ENCODE measurements at regions not wholly inside any gene's neighbourhood (a gene's known extent, or its start where the extent isn't known, plus 50 kb on each side); places are given as distances from the start of the nearest gene placed in this dataset.

- DNase-seq: no peak
Measured at GRCh38 chr5:34487956-34488355, 168.2 kb upstream of the RAI14 start.

- no peak for DNase-seq
Measured at GRCh38 chr5:34488984-34489383, 167.1 kb upstream of the RAI14 start.

DNA sequence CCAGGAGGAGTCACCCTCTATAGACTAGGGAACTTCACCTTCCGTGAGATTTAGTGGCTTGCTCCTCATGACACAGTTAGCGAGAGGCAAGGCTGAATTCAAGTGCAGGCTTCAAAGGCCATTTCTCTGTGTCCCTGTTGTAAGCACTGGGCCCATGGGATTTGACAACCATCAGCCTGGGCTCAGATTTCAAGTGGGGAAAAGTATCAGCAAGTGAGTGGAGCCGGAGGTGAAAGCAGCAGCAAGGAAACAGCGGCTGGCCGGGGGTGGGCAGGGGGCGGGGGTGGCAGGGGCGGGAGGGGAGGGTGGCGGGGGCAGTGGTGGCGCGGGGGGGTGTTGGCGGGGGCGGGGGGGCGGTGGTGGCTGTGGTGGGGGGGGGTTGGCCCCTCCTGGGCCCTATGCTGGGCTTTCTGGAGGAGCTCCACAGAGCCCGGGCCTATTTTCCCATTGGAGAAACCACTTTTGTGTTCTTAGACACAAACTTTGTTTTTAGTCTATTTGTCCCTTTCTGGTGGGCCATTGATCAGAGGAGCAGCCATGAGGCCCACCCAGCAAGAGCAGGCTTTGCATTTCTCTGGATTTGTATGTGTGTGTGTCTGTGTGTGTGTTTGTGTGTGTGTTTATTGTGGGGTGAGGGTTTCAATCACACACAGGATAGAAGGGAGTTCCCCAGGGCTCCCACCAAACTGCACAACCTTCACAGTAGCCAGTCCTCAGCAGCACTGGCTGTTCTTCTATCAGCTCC lies 165.4 kb upstream of the RAI14 start:
- DNase-seq: no peak

DNA sequence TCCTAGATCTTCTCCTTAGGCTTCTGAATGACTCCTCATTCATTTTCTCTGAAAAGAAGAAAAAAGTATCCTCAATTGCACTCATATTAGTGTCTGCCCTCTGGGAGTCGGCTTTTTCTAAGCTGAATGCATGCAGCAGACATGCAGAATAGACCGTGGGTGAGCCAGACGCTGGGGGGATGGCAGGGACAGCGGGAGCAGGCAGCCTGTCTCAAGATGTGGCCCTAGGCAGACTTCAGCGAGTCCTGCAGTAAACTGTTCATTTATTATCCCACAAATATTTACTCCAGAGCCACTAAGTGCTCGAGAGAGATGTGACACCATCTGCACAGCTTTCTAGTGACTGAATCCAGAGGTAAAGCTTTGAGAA lies 164.9 kb upstream of the RAI14 start:
- DNase-seq: no peak

- DNase-seq: no peak
Measured at GRCh38 chr5:34494111-34494755, 161.9 kb upstream of the RAI14 start.

- no peak for DNase-seq
Measured at GRCh38 chr5:34495178-34495577, 160.9 kb upstream of the RAI14 start.

GRCh38 chr5:34496260-34496691 lies 159.9 kb upstream of the RAI14 start:
- DNase-seq: no peak

DNA sequence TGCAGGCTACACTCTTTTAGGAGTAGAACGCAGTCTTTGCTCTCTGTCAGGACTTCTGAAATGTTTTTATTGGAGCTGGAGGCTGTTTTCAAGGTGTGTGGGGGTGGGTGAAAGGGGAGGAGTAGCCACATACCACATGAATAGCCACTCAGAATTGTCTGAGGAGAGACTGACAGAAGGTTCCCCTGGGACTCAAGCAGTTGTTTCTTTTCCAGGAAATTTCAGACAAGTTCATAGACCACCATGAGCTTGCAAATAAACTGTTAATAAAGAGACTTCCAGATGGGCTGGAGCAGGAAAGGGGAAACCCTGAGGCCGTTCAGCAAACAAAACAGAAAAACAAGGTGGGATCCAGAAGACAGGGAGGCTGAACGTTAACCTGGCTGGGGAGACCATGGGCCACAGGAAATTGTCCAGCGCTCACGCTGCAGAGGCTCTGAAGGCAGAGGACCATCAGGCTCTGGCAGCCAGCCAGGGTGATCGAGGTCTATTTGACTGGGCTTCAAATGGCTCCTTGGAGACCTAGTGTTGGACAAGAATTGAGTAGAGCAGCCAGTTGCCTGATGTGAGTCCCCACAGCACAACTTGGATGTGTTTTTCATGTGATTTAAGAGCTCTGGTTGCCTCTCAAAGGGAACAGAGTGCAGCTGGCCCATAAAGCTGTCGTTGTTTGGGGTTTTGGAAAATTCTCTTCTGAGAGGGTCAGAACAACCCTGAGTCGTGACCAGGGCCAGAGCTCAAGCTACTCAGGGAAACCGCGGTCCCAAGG lies 159.2 kb upstream of the RAI14 start:
- DNase-seq: no peak

GRCh38 chr5:34497470-34497808 lies 158.7 kb upstream of the RAI14 start:
- DNase-seq: no peak

DNA sequence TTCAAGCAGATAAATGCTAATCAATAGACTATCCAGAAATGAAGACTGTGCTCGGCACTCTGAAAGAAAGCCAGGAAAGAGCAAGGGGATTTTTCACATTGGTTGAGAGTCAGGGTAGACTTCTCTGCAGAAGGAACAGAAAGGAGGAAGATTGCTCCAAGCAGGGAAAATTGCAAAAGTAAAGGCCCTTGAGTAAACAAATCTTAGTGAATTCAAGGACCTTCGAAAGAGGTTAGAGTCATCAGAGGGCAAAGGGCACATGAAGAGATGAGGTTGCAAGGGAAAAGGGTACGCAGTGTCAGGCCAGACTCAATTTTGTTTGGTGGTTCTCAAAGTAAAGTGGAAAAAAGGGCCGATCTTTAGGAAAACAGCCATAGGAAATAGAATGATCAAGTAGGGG lies 157.6 kb upstream of the RAI14 start:
- no peak for DNase-seq

DNA sequence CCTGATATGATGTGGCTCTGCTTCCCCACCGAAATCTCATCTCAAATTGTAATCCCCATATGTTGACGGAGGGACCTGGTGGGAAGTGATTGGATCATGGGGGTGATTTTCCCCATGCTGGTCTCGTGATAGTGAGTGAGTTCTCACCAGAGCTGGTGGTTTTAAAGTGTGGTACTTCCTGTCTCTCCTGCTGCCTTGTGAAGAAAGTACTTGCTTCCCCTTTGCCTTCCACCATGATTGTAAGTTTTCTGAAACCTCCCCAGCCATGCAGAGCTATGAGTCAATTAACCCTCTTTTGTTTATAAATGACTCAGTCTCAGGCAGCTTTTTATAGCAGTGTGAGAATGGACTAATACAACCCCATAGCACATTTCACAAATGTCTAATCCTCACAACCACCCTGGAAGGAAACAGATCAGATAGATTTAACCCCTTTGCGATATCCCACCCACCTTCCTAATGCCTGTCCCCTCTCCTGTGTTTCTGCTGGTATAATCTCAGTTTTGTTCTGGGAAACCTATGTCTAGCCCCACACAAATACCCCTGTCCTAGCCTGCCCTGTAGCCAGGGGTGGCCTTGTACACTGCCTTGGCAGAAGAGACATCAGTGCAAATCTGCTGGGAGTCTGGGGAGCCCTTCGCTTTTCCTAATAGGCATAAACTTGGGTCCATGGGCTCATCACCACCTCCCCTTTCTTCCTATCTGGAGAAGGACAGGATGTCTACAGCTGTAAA lies 157.0 kb upstream of the RAI14 start:
- DNase-seq: no peak

GRCh38 chr5:34500236-34500847 lies 155.8 kb upstream of the RAI14 start:
- DNase-seq: no peak

DNA sequence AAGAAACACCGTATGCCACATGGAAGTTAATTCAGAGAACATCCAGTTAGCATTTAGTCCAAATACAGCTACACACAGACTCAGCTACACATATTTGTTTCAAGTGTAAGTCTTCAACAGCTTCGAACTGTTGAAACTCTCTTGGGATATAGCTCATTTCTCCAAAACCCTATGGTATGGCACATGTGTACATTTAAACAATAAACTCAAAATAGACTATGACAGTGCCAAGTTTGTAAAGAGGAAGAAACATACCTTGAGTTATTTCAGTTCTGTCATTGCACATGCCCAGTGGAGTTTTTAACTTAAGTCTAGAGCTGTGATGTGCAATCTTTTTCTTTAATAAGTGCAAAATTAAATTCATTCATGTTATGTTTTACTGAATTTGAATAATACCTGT lies 155.1 kb upstream of the RAI14 start:
- DNase-seq: no peak

DNA sequence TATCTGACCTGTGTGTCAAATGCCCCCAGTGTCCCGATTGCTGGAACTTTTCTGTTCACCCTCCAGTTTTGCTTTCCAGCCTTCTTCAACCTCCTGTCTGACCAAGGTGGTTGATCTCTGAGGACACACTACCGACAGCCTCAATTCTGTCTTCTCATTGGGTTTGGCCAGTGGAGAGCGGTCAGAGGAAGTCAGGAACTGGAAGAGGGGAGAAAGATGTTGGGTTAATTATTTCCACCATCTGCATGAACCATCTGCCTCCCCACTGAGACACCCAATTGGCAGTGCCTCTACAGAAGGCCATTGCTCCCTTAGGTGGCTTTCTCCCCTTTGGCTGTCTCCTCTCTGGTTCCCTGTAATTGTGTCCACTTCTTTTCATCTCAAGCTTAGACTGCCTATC lies 154.3 kb upstream of the RAI14 start:
- no peak for DNase-seq

DNA sequence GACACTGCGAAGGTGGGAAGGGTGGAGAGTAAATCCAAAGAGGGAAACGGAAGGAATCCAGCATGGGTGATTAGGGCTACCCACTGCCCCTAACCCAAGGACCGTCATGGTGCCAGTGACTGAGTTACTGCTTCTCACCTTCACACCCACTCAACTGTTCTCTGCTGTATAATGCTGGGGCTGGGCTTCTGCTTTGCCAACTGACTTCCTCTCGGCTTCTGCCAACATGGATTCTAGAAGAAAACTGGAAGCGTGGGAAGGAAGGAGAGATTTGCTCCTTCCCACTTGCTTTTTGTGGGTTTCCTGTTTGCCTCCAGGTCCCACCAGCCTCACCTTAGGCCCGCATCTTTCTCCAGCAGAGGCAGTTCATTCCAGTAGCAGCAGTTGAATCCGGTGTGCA lies 153.5 kb upstream of the RAI14 start:
- no peak for DNase-seq

- DNase-seq: no peak
Measured at GRCh38 chr5:34503379-34504253, 152.5 kb upstream of the RAI14 start.

GRCh38 chr5:34504967-34505366 lies 151.2 kb upstream of the RAI14 start:
- DNase-seq: no peak

DNA sequence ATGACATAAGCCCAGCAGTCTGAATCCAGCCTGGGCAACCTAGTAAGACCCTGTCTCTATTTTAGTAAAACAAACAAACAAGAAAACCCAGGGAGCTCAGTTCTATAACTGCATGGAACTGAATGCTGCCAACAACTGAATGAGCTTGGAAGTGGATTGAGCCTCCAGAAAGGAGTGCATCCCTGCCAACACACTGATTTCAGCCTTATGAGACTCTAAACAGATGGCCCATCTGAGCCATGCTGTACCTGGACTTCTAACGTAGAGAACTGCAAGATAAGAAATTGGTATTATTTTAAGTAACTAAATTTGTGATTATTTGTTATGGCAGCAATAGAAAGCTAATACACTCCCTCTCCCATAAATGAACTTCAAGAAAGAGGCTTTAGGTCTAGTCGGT lies 150.4 kb upstream of the RAI14 start:
- no peak for DNase-seq

DNA sequence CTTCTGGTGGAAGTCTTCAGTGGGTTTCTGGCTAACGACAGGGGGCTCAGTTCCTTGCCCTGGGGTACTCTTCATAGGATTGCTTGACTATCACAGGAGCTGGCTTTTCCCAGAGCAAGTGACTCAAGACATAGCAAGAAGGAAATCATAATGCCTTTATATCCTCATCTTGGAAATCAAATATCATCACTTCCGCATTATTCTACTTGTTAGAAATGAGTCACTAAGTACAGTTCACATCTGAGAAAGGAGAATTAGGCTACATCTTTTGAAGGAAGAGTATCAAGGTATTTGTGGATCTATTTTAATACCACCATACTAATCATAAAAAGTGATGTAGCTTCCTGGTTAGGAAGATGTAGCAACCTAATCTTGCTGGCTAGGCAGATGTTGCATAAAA lies 148.2 kb upstream of the RAI14 start:
- no peak for DNase-seq

GRCh38 chr5:34509392-34509791 lies 146.7 kb upstream of the RAI14 start:
- DNase-seq: no peak

GRCh38 chr5:34510002-34510401 lies 146.1 kb upstream of the RAI14 start:
- DNase-seq: no peak

DNA sequence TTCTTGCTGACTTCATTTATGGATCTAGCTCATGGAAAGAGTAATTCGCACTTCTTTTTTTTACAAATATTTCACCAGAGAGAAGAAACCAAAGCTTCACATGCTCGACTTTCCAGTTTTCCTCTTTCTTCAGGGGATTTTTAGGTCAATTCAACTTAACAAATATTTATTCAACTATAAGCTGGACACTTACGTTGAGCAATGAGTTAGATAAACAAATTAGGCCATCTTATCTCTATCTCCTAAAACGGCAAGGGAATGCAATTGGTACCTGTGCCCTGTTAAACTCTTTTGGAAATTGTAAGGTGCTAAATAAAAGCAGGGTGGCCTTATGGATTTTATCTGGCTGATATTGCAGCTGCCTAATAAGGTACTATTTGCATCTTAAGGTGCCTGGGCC lies 145.1 kb upstream of the RAI14 start:
- no peak for DNase-seq
